ENCODE measurements at regions not wholly inside any gene's neighbourhood (a gene's known extent, or its start where the extent isn't known, plus 50 kb on each side); places are given as distances from the start of the nearest gene placed in this dataset.

DNA sequence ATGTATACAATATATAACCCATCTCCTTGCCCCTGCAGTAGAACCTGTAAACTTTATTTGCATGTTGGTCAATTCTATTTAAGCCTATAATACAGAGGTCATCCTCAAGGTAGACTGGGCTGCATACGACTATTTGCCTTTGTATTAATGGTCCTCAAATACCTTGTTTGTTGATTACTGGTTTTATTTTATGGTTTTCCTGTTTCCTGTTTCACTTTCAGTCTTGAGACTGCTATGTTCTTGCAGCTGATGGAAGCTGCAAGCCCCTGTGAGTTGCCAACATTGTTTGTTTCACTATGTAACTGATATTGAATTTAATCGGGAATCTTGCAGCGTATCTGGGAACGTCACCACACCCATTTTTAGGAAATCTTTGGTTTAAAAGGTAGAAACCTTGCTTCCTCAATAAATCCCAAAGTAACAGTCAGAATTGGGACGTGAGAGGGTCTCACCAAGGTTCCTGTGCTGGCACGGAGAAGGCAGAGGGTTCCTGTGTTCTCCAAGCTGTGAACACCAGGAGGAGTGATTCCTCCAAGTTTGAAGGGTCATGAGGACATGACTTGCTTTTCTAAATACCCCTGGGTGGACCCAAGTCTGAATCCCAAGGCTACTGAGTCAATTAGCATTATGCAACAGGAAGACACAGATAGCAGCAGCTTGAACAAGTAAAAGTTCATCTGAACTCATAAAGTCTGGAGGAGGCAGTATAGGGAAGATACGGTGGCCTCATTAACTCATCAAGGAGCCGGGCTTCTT, 110.6 kb upstream of the PNPLA4 start:
- Histone ChIP-seq H3K9me3 (ENCODE audit: low read length) (no peaks in the 10 kb centered on the region), H3K79me2 (ENCODE audit: insufficient read depth, low read depth, low read length) (no peaks in the 10 kb centered on the region), H3K4me3 (ENCODE audit: low read depth, low read length, poor library complexity, severe bottlenecking) (no peak overlapping the region), H3K9me2 (ENCODE audit: insufficient read depth, low read length) (no peaks in the 10 kb centered on the region), H3K27ac (ENCODE audit: low read depth, low read length, poor library complexity, severe bottlenecking) (no peak overlapping the region), H3K4me2 (ENCODE audit: low read length) (no peak overlapping the region), H3K36me3 (ENCODE audit: insufficient read depth, low read length) (no peaks in the 10 kb centered on the region), H4K20me1 (ENCODE audit: insufficient read depth, low read length) (no peaks in the 10 kb centered on the region), H2AFZ (ENCODE audit: low read length) (no peak overlapping the region), H3K4me1 (ENCODE audit: insufficient read depth, low read length, poor library complexity, severe bottlenecking) (no peaks in the 10 kb centered on the region)
- CTCF ChIA-PET (ENCODE audit: unreplicated experiment): no interaction called here
- no peak for DNase-seq (ENCODE audit: low spot score)
- TF ChIP-seq EZH2phosphoT487 (IDR thresholded peaks at IDR 0.05; ENCODE audit: borderline replicate concordance, low read depth, low read length): no peak
- TF ChIP-seq, protein P1, sequence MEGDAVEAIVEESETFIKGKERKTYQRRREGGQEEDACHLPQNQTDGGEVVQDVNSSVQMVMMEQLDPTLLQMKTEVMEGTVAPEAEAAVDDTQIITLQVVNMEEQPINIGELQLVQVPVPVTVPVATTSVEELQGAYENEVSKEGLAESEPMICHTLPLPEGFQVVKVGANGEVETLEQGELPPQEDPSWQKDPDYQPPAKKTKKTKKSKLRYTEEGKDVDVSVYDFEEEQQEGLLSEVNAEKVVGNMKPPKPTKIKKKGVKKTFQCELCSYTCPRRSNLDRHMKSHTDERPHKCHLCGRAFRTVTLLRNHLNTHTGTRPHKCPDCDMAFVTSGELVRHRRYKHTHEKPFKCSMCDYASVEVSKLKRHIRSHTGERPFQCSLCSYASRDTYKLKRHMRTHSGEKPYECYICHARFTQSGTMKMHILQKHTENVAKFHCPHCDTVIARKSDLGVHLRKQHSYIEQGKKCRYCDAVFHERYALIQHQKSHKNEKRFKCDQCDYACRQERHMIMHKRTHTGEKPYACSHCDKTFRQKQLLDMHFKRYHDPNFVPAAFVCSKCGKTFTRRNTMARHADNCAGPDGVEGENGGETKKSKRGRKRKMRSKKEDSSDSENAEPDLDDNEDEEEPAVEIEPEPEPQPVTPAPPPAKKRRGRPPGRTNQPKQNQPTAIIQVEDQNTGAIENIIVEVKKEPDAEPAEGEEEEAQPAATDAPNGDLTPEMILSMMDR (conservative IDR thresholded peaks at IDR 0.05; ENCODE audit: low read length): no peak
- intact Hi-C loops (cut with micrococcal nuclease; ENCODE audit: unreplicated experiment): no loop called here
- POLR2A ChIA-PET: no interaction called here
- BruUV-seq (replicated peaks): no TSS peak

DNA sequence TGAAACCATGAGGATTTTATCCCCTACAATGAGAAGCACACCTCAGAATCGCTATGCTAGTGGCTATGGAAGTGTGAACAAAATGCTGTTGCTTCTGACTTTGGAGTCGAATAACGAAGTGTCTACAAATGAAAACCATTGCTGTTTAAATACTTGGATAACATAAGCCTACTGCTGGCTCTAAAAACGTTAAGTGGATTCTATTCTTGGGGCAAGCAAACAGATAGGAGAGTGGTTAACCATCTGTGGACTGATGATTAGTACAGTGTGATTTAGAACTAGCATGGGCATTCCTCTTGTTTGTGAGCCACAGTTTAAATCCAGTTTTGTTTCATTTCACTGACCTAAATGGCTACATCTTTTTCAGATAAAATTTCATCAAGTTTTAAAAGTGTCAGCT, 109.7 kb upstream of the PNPLA4 start:
- H3K4me2 ChIP-seq (ENCODE audit: low read length): no peak overlapping the region
- H4K20me1 ChIP-seq (ENCODE audit: insufficient read depth, low read length): no peaks in the 10 kb centered on the region
- H3K36me3 ChIP-seq (ENCODE audit: insufficient read depth, low read length): no peaks in the 10 kb centered on the region
- no peaks in the 10 kb centered on the region for H3K9me2 ChIP-seq (ENCODE audit: insufficient read depth, low read length)
- no peaks in the 10 kb centered on the region for H3K4me1 ChIP-seq (ENCODE audit: insufficient read depth, low read length, poor library complexity, severe bottlenecking)
- no peaks in the 10 kb centered on the region for H3K9me3 ChIP-seq (ENCODE audit: low read length)
- no peak overlapping the region for H2AFZ ChIP-seq (ENCODE audit: low read length)
- H3K4me3 ChIP-seq (ENCODE audit: low read depth, low read length, poor library complexity, severe bottlenecking): no peak overlapping the region
- no TSS peak for BruUV-seq (replicated peaks)
- ChIA-PET CTCF (ENCODE audit: unreplicated experiment) (no interaction called here), POLR2A (no interaction called here)
- H3K27ac ChIP-seq (ENCODE audit: low read depth, low read length, poor library complexity, severe bottlenecking): no peak overlapping the region
- DNase-seq (ENCODE audit: low spot score): no peak
- no peaks in the 10 kb centered on the region for H3K79me2 ChIP-seq (ENCODE audit: insufficient read depth, low read depth, low read length)
- TF ChIP-seq EZH2phosphoT487 (IDR thresholded peaks at IDR 0.05; ENCODE audit: borderline replicate concordance, low read depth, low read length): no peak
- TF ChIP-seq, protein P1 (conservative IDR thresholded peaks at IDR 0.05; ENCODE audit: low read length): no peak
- intact Hi-C loops (cut with micrococcal nuclease; ENCODE audit: unreplicated experiment): no loop called here

DNA sequence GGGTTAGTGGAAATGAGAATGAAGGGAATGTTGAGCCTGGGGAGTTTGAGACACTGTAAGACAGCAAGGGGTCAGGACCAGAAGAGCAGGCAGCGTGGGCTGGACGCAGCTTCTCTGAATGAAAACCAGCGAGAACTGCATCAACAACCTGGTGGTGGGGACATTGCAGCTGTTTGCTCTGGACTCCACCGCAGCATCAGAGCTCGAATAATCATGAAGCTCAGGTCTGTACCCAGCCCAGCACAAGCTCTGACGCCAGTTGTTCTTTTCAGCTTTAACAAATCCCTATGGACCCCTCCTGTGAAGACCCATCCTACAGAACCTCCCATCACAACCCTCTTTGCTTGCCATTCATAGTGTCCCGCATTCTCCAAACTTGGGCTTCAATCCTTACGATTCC, 106.8 kb upstream of the PNPLA4 start:
- ChIA-PET POLR2A (no interaction called here), CTCF (ENCODE audit: unreplicated experiment) (no interaction called here)
- Histone ChIP-seq H3K4me3 (ENCODE audit: low read depth, low read length, poor library complexity, severe bottlenecking) (no peak overlapping the region), H3K27ac (ENCODE audit: low read depth, low read length, poor library complexity, severe bottlenecking) (no peak overlapping the region), H3K36me3 (ENCODE audit: insufficient read depth, low read length) (no peaks in the 10 kb centered on the region), H2AFZ (ENCODE audit: low read length) (no peak overlapping the region), H3K4me2 (ENCODE audit: low read length) (no peak overlapping the region), H3K4me1 (ENCODE audit: insufficient read depth, low read length, poor library complexity, severe bottlenecking) (no peaks in the 10 kb centered on the region), H4K20me1 (ENCODE audit: insufficient read depth, low read length) (no peaks in the 10 kb centered on the region), H3K79me2 (ENCODE audit: insufficient read depth, low read depth, low read length) (no peaks in the 10 kb centered on the region), H3K9me2 (ENCODE audit: insufficient read depth, low read length) (no peaks in the 10 kb centered on the region), H3K9me3 (ENCODE audit: low read length) (no peaks in the 10 kb centered on the region)
- TF ChIP-seq, protein P1 (conservative IDR thresholded peaks at IDR 0.05; ENCODE audit: low read length): no peak
- no peak for TF ChIP-seq EZH2phosphoT487 (IDR thresholded peaks at IDR 0.05; ENCODE audit: borderline replicate concordance, low read depth, low read length)
- no TSS peak for BruUV-seq (replicated peaks)
- intact Hi-C loops (cut with micrococcal nuclease; ENCODE audit: unreplicated experiment): no loop called here
- no peak for DNase-seq (ENCODE audit: low spot score)

Measured in OCI-LY7 (cell line).